GM13976 (cell line): ENCODE measurements at regions not wholly inside any gene's neighbourhood (a gene's known extent, or its start where the extent isn't known, plus 50 kb on each side); places are given as distances from the start of the nearest gene placed in this dataset.
"Not testable (repeated sequence)": the region's sequence is repeated elsewhere in the genome, so short reads cannot be mapped to it uniquely, and the experiment has no call there.

Source experiments
- DNase-seq: peaks from one replicate; pipeline ENCODE4 v3.0.0; 2012; ENCODE audit warnings: low spot score
- CTCF ChIP-seq: IDR thresholded peaks from 2 replicates; pipeline ENCODE4 v1.5.1; 2012; ENCODE audit warnings: borderline replicate concordance, mild to moderate bottlenecking; ENCODE audit not compliant: insufficient read depth; ENCODE audit errors: extremely low read depth, missing control alignments, control extremely low read depth
- in situ Hi-C: fragments of 300-500 bp; cut with MboI; formaldehyde crosslinking; loops from one replicate; pipeline ENCODE4 v1.12.0; 2022; ENCODE audit warnings: low sequenced_read_pairs, mixed read lengths, inconsistent platforms; ENCODE audit not compliant: unreplicated experiment

GRCh38 chr1:14160781-14161180 is 437.7 kb upstream of the KAZN start:
- DNase-seq = no peak
- no peak for TF ChIP-seq CTCF
- in situ Hi-C loops = no loop called here

- in situ Hi-C loops = no loop called here
- no peak for DNase-seq
- no peak for TF ChIP-seq CTCF
Observed at GRCh38 chr1:14163246-14163645, 435.2 kb upstream of the KAZN start.

- TF ChIP-seq CTCF = no peak
- in situ Hi-C loops = no loop called here
- no peak for DNase-seq
Observed at GRCh38 chr1:14165371-14165801, 433.1 kb upstream of the KAZN start.

GRCh38 chr1:14167884-14168283 is 430.6 kb upstream of the KAZN start:
- DNase-seq = no peak
- in situ Hi-C loops = no loop called here
- TF ChIP-seq CTCF = no peak

GRCh38 chr1:14168326-14169063 is 430.0 kb upstream of the KAZN start:
- no peak for DNase-seq
- in situ Hi-C loops = no loop called here
- TF ChIP-seq CTCF = no peak

GRCh38 chr1:14173598-14173997 is 424.9 kb upstream of the KAZN start:
- no peak for DNase-seq
- in situ Hi-C loops = no loop called here
- TF ChIP-seq CTCF = no peak

- in situ Hi-C loops, DNase-seq: not testable (repeated sequence)
Observed at GRCh38 chr1:14177866-14178265, 420.6 kb upstream of the KAZN start.
